DMS153 treated with DMSO at 0.1 percent for 48 hours (cell line): ENCODE measurements at regions not wholly inside any gene's neighbourhood (a gene's known extent, or its start where the extent isn't known, plus 50 kb on each side); places are given as distances from the start of the nearest gene placed in this dataset.
"Not testable (repeated sequence)": the region's sequence is repeated elsewhere in the genome, so short reads cannot be mapped to it uniquely, and the experiment has no call there.

Experiments used
- DNase-seq: peaks from one replicate; lab custom pipeline; 2025; ENCODE audit not compliant: unreplicated experiment; lab: John Stamatoyannopoulos, UW

DNA sequence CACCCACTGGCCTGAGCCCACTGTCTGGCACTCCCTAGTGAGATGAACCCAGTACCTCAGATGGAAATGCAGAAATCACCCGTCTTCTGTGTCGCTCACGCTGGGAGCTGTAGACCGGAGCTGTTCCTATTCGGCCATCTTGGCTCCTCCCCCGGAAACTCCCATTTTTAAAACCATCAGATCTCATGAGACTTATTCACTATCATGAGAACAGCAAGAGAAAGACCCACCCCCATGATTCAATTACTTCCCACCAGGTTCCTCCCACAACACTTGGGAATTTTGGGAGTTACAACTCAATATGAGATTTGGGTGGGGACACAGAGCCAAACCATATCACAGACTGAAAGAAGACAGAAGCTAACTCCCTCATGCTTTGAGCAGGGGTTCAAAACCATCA, 134.5 kb downstream of the SLC39A8 start:
- not testable (repeated sequence) for DNase-seq

DNA sequence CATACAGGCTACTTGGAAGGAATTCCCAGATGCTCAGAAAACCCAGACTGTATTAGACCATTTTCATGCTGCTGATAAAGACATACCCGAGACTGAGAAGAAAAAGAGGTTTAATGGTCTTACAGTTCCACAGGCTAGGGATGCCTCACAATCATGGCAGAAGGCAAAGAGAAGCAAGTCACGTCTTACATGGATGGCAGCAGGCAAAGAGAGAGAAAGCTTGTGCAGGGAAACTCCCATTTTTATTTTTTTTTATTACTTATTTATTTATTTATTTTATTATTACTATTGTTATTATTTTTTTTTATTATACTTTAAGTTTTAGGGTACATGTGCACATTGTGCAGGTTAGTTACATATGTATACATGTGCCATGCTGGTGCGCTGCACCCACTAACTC, 140.6 kb downstream of the SLC39A8 start:
- DNase-seq, result not testable (repeated sequence)

DNA sequence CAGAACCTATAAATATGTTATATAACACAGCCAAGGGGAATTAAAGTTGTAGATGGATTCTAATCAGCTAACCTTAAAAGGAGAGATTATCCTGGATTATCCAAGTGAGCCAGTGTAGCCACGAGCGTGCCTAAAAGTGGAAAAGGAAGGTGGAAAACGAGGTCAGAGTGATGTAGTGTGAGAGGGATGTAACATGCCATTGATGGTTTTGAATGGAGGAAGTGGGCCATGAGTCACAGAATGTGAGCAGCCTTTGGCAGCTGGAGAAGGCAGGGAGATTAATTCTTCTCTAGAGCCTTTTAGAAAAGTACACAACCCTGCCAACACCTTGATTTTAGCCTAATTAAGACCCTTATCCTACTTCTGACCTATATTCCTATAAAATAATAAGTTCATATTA, 149.1 kb downstream of the SLC39A8 start:
- no peak for DNase-seq

DNA sequence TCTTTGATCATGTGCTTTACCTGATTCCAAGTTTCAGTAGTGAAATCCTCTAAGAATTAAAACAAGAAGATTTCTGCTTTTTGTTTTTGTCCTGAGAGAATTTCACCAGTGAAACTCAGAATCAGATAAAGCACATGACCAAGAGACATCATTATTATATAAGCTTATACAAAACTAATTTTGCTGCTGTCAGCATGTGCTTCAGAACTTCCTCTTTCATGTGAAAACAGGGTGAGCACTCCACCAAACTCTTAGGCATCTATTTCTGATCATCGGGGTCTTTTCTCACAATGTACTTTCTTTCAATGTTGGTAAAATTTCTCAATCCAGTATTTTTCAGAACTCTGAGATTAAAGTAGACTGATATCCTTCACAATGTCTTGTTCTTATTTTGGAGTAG, 152.1 kb downstream of the SLC39A8 start:
- DNase-seq, result no peak

DNA sequence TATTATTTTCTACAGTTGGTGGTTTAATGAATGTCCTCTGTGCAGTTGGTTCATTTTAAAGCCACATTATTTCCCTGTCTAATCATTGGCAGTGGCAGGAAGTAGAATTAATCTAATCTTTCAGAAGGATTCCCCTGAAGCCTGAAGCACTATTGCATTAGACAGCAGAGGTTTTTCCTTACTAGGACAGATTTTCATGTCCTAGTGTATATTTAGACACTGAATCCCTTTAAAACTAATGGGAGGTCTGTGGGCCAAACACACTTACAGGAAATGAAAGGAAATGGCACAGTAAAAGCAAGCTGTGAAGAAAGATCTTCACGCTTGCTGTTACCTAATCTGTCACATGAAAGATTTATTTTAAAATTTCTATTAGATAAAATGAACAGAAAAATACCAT, 165.2 kb downstream of the SLC39A8 start:
- no peak for DNase-seq

DNA sequence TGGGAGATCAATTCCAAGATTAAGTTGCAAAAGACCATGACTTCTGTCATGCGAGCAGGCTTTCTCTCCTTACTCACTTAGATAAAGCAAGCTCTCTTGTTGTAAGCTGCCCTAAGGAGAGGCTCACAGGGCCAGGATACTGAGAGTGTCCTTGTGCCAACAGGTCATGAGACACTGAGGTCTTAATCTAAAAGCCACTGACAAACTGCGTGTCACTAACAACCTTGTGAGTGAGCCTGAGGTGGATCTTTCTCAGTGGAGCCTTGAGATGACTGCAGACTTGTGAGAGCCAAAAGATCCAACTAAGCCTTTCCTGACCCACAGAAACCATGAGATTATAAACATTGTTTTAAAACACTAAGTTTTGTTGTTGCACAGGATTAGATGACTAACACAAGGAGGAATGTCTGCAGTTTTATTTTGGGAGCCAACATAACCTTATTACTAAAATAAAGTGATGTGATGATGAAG, 170.5 kb downstream of the SLC39A8 start:
- DNase-seq, result no peak

DNA sequence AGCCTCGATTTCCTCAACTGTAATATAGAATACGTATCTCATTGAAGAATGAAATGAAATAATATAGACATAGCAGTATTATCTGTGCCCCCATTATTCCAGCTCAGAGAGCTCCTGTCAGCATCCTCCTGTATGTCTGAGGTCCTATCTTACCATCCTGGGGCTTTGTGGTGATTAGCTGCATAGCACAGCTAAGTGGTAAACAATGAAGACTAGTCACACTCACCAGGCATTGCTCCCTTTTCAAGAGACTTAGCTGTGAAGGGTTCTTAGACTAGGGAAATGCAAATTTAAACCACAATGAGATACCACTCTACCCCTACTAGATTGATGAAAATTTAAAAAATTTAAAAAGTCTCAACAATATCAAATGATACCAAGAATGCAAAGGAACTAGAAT, 172.9 kb downstream of the SLC39A8 start:
- no peak for DNase-seq

DNA sequence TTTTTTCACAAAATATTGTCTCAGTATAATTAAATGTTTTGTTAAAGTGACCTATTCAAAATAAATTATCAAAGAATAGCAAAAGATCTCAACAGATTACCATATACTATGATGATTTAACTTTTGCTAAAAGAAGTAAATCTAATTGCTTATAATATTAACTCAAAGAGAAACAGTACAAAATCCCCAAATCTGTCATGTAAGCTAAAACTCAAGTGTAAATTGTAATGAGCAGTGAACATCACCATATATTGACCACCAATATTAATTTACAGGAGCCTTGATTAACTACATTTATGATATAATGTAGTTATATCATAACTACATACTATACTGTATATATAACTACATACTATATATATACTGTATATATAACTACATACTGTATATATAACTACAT, 174.4 kb downstream of the SLC39A8 start:
- DNase-seq, result no peak

DNA sequence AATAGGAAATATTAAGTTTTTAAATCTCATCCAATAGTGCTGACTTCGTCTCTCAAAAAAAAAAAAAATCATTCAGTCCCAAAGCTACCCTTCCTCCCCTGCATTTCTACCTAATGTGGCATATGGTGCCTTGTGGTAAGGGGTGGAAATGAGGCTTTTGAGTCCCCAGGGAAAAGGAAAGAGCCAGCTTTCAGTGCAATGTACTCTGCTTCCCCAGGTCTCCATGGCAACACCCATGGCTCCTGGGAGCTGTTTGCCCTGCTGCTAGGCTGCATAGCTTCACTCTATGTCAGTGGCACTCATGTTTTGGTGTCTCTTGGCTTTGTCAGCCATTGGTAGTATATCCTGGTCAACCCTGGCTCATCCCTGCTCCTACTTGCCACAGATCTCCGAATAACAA, 175.9 kb downstream of the SLC39A8 start:
- peak; percentile 40 for DNase-seq

DNA sequence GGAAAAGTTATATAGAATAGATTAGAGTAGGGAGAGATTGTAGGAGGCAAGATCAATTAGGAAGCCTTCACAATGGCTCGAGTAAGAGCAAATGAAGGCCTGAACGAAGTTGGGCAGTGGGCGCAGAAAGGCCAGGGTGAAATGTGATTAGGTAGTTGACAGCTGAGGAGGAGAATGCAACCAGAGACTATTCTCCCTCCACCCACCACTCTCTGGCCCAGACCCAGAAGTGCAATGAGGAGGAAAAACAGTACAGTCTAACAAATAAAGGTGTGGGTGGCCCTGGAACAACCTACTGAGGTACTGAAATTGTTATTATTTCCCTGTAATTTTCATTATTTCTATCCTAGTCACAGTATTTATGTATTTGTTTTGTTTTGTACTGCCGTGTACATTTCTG, 176.7 kb downstream of the SLC39A8 start:
- DNase-seq, result no peak

DNA sequence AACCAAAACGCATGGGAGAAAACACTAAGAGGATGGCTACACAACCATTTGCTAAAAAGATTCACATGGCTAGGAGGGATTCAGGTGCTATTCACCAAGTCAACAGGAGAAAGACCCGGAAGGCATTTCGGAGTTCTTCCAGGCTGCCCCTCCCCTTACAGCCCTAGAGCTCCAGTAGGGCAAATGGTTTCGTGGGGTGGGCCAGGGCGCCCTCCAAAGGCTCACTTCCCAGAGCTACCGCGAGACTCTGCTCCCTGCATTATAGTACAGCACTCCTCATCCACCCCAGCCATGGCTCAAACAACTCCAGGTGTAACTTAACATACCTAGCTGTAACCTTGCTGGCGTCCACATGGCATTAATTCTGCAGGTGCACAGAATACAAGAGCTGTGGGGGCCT, 179.7 kb downstream of the SLC39A8 start:
- DNase-seq, result no peak

DNA sequence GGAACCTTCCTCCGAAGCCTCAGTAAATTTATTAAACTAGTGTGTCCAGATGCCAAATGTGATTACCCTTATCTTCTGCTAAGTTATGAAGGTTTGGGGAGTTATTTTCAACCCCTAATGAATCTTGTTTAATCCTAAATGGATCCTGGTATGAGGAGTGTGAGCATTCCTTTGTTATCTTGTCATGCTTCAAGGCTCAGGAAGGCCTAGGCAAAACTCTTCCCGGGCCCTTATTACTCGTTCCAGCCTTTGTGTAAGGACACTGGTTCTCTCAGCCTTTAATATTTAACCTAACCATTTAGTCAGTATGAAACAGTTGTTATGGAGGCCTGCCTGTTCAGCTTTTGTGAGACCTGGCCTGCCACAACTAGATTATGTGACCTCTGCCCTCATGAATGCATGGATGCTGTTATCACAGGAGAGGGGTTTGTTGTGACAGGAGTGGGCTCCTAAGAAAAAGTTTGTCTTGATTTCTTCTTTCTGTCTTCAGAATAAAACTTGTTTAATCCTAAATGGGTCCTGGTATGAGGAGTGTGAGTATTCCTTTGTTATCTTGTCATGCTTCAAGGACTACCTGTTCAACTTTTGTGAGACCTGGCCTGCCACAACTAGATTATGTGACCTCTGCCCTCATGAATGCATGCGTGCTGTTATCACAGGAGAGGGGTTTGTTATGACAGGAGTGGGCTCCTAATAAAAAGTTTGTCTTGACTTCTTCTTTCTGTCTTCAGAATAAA, 181.7 kb downstream of the SLC39A8 start:
- no peak for DNase-seq

DNA sequence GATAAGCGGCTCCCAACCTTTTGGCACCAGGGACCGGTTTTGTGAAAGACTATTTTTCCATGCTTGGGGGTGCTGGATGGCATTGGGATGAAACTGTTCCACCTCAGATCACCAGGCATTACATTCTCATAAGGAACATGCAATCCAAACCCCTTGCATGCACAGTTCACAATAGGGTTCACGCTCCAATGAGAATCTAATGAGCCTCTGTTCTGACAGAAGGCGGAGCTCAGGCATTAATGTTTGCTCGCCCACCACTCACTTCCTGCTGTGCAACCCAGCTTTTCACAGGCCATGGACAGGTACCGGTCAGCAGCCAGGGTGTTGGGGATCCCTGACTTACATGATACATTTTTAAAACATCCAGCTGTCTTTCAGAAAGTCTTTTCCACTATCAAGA, 187.3 kb downstream of the SLC39A8 start:
- DNase-seq, result no peak

DNA sequence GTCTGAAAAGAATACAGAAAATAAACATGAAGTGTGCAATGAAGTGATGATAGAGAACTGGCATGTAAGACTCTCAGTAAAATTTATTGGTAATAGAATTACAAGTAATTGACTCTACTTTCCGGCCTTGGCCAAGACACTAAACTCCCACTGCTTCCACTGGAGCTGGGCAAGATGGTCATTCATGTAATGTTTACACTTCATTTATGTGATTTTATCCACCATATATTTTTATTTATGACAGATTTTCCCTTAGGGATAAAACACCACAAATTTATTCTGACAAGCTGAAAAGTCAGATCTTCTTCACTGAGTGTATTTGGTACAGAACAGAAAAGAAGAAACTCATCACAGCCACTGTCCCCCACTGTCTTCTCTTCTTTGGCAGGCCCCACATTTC, 191.9 kb downstream of the SLC39A8 start:
- DNase-seq, result no peak

DNA sequence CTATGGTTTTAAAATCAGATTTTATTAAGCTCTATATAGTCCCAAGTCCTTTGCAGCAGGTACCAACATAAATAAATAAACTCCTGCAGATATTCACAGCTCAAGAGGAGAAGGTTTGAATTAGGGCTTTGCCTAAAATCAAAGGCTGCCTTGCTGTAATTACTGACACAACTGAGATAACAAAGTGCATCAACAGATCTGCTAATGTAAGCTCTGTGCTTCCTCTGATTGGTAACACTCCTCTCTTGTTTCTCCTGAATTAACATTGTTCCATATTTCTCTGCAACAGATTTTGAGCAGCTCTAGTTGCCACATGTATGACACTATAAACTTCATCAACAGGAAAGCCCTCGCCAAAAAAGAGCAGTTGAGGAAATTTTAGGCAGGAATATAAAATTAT, 193.6 kb downstream of the SLC39A8 start:
- no peak for DNase-seq

DNA sequence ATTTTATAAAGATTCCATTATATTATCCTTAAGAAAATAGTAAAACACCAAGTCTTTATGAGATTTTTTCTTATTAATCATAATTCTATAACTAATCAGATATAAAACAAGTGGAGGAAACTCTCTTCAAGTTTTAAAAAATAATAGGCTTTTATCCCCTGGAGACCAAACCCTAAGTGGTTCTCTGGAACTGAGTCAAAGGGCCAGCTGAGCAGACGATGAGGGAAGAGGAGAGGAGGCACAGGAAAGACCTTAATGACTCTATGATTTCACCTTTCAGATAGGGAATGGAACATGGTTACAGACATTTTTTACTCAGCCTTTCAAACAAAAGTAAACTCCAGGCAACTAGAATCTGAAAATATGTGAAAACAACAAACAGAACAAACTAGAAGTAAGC, 201.8 kb downstream of the SLC39A8 start:
- peak; percentile 8 for DNase-seq

DNA sequence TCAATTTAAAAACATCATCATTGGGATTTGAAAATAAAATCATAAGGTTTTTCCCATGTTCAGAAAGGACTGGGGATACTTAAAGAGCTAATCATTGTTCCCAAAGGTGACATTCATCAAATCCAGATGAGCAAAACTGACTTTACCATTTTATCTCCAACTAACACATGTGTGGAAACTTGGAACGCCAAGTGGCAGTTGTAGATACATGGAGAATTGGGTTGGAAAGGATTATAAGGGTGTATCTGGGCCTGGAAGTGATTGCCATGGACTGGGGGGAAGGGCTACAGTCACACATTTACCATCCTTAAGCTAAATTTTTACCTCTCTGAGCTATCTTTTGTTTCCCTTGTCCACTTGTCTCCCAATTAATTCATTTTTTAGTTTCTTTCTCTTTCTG, 203.4 kb downstream of the SLC39A8 start:
- DNase-seq, result no peak

DNA sequence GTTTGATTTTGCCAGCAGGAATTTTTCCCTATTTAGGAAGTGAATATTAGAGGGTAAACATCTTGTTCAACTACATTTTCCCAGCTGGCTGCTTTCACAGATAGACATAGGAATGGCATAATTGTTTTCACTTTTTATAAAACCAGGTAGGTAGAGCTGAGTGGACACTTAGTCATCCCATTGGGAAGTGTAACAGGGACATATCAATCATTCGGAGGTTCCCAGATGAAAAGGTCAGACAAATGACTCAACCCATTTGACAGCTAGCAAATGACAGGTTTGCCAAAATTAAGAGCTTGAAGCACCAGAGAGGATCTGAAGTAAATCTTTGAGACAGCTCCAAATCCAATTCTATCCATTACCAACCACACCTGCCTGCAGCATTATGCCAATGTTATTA, 205.3 kb downstream of the SLC39A8 start:
- DNase-seq, result no peak

DNA sequence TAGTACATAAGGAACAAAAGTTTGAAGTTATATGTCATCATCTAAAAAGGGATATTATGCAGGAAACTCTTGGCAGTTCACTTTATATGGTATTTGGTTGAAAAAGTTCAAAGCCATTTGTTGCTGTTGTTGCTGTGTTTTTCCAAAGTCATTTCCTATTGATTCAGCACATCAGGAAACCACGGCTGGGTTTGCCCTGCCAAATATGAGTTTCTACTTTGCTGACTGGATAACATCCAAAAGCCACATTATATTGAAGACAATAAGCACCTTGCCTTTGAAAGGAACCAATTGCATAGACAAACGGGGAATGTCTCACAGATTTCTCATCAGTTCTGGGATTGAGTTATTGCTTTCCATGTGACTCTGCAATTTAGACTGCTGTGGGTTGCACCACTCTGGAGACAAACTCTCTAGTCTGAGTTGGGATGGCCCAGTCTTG, 206.1 kb downstream of the SLC39A8 start:
- DNase-seq, result peak; percentile 11

DNA sequence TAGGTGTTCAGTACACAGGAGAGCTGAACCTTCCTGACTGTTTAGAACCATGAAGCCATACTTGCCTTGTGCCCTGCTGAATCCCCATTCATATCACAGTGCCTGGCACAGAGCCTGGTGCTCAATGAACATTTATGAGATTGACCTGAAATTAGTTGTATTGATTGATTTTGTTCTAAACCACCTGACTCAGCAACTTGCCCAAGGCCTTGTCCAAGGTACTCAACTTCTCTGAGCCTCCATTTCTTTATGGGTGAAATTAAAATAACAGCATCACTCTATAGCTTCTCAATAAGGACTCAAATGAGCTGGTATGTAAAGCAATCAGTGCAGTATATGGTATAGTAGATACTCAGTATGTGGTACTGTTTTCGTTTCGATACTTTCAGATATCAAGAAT, 208.1 kb downstream of the SLC39A8 start:
- no peak for DNase-seq

DNA sequence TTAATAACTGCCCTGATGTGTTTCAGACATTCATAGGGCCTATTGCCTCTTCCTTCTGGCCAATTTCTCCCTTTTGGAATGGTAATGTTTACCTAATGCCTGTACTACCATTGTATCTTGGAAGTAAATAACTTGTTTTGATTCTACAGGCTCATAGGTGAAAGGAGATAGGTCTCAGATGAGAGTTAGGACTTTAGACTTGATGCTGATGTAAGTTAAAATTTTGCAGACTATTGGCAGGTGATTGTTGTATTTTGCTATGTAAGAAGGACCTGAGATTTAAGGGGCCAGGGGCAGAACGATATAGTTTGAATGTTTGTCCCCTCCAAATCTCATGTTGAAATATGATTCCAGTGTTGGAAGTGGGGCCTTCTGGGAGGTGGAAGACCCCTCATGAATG, 215.5 kb downstream of the SLC39A8 start:
- no peak for DNase-seq
